HG03469 (cell line): ENCODE measurements at regions not wholly inside any gene's neighbourhood (a gene's known extent, or its start where the extent isn't known, plus 50 kb on each side); places are given as distances from the start of the nearest gene placed in this dataset.
"Not testable (repeated sequence)": the region's sequence is repeated elsewhere in the genome, so short reads cannot be mapped to it uniquely, and the experiment has no call there.

Source experiments
- ATAC-seq: cut with Tn5 transposase; IDR thresholded peaks from one replicate; pipeline ENCODE4 v1.9.1; 2021; ENCODE audit warnings: mild to moderate bottlenecking, moderate library complexity, moderate number of reproducible peaks; ENCODE audit not compliant: unreplicated experiment

DNA sequence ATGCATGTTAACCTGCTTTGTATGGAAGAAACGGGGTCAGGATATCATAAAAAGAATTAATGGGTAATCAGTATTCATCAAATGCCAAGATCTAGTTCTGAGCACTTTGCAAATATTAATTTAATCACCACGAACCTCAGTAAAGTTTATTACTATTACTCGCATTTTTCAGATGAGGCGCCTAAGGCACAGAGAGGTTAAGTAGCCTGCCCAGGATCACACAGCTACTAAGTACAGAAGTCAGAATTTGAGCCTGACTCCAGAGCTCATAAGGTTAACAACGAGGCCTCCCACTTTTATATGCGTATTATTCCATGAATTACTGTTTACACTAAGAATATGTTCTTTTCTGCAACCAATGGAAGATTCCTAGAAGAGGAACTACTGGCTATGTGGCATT, 109.6 kb upstream of the KLF13 start:
- no peak for ATAC-seq

DNA sequence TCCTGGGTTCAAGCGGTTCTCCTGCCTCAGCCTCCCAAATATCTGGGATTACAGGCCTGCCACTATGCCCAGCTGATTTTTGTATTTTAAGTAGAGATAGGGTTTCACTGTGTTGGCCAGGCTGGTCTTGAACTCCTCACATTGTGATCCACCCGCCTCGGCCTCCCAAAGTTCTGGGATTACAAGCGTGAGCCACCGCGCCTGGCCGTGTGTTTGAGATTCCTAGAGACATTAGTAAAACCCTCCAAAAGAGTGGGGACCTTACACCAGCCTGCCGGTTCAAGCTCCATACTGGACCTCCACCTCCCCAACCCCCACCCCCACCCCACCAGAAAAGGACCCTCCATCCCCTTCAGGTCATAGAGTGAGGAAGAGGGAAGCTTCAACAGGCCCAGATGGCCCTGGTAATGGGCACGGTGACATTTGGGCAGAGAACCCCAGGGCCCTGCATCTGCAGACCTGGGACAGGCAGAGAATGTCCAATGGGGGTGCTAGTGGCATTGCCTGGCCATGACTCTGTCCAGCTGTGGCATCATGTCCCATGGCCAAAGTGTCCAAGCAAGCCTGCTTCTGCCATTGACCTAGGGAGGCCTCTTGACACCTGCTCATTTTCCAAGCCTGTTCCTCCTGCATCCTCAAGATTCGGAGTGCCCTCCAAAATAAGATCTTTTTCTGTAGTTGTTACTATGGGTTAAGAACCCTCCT, 108.9 kb upstream of the KLF13 start:
- ATAC-seq: no peak

DNA sequence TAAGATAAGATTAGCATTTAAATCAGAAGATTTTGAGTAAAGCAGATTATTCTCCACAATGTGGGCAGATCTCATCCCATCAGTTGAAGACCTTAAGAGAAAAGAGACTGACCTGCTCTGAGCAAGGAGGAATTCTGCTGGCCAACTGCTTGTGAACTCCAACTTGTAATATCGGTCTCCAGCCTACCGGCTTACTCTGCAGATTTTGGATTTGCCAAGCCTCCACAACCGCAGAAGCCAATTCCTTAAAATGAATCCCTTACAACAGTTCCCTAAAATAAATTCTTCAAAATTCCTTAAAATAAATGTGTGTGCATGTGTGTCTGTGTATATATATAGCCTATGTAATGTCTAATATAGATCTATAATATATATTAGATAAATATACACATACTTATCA, 107.4 kb upstream of the KLF13 start:
- no peak for ATAC-seq

DNA sequence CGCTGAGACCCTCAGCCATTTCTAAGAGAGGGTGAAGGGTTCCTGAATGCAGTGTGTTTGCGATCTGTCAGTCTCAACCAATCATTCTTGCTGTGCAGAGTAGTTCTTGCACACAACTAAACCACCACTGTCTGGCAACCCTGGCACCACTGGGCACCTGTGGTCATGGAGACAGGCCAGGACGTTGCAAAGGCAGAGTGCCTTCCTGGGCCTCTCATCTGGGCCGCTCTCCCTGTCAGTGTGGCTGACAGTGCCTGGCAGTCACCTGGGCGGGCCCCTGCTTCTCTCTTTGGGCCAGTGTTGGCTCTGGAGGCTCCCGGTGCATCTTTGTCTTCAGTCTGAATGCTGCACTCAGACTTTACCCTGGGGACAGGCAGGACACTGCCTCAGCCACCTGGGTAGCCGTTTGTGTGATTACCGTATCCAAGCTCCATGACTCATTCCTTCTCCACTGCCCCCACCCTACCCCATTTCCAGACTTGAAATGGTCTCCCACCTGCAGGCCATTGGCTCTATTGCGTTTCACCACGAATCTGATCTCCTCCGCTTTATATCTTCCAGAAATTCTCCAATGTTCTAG, 104.6 kb upstream of the KLF13 start:
- no peak for ATAC-seq

DNA sequence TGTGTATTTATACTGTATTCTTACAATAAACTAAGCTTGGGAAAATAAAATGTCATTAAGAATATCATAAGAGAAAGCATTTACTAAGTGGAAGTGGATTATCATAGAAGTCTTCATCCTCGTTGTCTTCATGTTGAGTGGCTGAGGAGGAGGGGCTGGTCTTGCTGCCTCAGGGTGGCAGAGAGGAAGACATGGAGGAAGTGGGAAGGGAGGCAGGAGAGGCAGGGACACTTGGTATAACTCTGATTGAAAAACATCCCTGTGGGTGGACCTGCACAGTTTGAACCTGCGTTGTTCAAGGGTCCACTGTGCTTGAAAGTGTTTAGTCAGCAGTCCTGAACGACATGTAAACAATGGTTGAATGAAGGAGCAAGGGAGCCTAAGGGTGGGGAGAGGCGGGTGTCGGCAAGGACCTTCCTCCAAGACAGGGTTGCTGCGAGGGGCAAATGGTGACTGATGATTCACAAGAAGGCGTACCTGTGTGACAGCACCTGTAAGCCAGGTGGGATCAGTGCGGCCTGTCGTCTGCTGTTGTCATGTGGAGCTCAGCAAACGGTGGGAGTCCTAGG, 103.8 kb upstream of the KLF13 start:
- ATAC-seq: no peak

DNA sequence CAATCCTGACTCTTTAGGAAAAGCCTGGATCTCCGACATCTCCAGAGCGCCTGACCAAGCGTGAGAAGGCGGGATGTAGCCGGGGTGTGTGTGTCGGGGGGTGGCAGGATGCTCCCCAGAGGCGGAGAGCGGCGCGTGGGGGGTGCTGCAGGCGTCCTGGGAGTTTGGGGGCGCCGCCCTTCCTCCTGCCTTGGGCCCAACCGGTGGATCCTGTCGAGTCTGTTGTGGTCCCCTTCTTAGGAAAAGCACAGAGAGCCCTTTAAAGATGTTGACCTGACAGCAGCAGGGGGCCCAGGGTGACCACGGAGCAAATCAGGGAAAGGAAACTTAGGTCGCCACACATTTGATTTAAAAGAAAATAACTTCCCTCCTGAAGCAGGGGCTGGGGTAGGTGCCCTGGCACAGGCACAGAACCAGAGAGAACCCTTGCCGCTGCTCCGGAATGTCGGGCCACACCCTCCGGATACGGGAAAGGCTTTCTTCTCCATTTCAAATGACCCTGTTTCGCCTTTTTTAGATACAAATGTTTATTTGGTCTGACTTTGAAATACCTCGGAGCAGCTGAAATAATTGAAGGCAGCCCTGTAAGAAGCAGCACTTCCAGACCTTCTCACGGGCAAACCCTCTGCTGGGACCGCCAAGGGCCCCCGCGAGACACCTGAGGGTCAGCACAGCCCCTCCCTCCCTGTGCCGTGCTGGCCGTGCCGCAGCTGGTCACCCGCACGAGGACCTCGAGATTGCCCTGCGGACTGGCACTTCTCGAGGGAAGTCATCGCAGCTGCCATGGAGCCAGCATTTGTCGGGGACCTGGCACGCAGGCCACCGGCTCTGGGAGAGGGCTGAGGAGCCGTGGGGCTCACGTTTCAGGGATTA, 102.9 kb upstream of the KLF13 start:
- no peak for ATAC-seq

DNA sequence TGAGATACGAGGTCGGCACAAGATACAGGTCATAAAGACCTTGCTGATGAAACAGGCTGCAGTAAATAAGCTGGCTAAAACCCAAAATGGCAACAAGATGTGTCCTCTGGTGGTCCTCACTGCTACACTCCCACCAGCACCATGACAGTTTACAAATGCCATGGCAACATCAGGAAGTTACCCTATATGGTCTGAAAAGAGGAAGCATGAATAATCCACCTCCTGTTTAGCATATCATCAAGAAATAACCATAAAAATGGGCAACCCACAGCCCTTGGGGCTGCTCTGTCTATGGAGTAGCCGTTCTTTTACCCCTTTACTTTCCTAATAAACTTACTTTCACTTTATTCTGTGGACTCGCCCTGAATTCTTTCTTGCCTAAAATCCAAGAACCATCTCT, 102.0 kb upstream of the KLF13 start:
- ATAC-seq: not testable (repeated sequence)

DNA sequence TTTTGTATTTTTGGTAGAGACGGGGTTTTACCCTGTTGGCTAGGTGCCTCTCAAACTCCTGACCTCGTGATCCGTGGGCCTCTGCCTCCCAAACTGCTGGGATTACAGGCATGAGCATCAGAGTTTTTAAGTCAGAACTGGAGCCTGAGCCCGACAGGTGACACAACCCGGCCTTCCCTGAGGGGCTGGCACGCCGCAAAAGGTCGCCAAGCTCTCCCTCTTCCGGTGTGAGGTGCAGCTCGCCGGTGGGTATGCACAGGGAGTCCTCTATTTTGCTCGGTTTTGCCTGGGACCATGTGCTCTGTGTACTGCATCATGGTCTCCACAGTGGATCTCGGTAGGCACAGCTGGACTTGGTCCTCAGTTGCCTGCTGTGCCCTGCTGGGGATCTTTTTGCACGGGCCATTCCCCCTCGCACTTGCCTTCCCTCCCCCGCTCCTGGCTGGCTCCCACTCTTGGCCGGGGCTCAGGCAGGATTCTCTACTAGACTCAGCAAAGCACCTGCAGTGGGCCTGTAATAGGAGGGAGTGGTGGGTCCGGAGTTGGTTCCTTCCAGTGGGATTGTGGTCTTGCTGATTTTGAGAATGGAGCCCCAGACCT, 101.2 kb upstream of the KLF13 start:
- ATAC-seq: no peak

DNA sequence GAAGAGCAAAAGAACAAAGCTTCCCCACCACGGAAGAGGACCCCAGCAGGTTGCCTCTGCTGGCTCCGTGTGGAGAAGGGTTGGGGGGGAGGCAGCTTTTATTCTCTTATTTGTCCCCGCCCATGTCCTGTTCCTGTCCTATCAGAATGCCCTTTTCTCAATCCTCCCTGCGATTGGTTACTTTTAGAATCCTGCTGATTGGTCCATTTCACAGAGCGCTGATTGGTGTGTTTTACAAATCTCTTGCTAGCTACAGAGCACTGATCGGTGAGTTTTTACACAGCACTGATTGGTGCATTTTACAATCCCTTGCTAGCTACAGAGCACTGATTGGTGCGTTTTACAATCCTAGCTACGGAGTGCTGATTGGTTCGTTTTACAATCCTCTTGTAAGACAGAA, 100.6 kb upstream of the KLF13 start:
- no peak for ATAC-seq

DNA sequence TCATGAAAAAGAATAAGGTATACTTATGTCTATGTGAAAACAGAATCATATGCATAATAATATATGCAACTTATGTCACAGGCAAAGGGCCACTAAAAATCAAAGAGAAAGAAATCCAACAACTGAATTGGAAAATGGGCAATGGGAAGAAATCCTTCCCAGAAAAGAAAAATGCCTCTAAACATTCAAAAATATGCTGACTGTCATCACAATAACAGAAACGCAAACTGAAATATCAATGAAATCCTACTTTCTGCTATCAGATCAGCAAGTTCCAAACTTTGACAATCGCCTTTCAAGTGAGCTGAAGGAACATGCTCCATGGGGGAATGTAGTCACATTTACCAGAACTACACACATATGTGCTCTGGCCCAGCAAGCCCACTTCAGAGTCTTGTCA, 99.4 kb upstream of the KLF13 start:
- no peak for ATAC-seq

DNA sequence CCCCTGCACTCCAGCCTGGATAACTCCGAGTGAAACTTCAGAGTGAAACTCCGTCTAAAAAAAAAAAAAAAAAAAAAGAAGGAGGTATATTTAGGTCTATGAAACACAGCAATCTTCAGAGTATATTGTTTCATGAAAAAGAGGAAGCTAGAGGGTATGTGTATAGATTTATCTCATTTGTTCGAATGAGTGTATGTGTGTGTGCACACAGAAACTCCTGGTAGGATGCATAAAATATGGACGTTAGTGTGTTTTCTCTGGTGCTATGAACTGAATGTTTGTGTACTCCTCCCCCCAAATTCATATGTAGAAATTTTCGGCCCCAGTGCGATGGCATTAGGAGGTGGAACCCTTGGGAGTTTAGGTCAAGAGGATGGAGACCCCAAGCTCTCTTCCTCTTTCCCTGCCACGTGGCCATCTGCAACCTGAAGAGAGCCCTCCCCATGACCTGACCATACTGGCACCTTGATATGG, 98.6 kb upstream of the KLF13 start:
- ATAC-seq: no peak

DNA sequence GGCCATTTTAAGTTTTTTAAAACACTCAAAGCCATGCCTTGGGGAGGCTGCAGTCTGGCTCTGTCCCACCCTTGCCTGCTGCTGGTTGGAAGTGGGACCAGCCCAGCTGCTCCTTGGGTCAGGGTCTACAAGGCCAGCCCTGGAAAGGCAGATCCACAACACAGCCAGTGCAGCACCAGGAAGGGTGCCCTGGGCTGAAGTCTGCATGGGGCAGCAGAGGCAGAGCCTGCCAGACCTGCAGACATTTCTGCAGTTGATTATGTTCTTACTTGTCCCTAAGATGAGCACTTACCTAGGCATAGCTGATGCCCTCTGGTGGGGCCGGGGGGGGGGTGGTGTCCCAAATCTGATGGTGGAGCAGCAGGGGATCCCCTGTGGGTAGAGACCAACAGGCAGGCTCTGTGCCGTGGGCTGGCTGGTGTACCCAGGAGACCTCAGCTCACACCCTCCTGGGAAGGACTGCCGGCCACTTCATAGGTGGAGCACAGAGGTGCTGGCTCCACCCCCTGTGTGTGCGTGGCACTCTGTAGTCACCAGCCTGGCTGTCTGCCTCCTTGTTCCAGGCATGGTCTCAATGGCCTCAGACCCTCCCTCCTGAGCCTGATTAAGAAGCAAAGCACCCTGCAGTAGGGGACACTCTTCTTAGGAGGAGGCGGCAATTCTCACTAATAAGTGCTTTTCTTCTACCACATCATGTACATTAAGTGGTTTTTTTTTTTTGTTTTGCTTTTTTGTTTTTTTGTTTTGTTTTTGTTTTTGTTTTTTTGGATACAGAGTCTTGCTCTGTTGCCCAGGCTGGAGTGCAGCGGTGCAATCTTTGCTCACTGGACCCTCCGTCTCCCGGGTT, 97.4 kb upstream of the KLF13 start:
- ATAC-seq: peak; percentile 41

DNA sequence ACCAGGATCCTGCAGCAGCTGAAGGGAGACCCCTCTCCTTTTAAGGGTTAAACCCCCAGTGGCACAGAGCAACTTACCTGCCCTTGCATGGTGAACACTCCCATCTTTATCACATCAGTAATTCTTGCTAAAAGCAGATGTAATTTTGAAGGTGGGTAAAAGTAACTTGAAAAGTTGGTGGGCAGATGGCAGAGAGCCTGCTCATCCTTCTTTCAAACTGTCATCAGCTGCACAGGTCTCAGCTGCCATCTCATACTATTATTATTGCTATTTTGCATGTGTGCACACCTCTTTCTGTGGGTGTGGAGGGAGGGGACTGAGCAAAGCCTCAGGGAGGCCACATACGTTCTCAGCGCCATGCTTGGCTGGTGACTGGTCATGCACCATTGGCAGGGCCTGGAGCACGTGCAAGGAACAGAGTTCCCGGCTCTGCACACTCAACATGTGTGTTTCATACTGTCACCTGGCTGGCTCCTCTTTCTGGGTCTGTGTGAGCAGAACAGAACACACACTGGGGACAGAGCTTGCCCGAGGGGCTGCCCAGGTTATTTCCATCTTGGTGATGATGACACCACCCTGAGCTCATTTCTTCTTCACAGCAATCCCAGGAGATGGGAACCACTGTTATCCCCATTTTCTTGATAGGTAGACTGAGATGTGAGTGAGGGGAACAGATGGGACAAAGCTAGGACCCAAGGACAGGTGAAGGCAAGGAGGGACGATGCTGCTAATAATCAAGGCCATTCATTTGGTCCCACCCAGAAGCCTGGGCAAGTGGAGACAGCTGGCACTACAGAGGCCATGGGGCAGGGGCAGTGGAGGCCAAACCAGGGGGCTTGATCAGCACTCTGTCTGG, 95.8 kb upstream of the KLF13 start:
- peak; percentile 76 for ATAC-seq

DNA sequence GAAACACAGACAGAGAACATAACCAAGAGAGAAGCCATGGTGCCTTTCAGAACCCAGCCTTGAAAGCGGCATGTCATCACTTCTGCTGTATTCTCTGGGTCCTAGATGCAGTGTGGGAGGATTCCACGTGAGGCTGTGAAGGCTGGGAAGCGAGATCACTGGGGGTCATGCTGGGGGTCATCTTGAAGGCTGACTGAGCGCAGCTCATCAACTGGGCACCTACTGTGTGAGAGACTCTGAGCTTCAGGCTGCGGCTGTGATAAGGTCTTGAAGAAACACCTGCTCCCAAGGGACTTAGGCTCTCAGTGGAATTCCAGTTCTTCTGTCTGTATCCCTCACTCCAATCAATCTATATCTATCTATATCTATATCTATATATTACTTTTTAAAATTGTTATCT, 91.8 kb upstream of the KLF13 start:
- no peak for ATAC-seq

DNA sequence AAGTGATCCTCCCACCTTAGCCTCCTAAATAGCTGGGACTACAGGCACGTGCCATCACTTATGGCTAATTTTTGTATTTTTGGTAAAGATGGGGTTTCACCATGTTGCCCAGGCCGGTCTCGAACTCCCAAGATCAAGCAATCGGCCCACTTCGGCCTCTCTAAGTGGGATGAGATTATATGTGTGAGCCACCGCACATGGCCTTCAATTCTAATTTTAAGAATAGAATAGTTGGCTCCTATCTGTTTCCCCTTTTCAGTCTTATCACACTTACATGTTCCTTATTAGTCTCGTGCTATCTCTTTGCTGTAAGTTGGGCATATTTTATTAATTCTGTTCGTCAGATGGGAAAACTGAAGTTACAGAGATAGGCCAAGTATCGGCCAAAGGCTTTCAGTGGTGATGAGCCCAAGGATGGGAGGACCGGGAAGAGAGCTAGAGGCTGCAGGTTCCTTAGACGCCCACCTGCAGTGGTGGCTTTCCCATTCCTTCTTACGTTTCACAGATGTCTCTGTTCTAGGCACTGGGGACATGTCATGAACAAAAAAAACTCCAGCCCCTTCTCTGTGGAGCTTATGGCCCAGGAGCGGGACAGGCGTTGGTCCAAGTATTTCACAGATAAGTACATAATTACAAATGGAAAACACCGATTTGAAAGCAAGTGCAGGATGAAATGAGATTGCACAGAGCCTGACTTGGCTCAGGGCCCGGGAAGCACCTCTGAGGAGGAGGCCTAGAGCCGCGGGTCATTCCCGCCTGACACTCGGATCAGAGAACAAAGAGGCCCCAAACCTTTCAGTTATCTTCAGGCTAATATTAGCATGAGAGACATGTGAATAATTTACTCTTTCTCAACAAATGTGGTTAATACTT, 91.1 kb upstream of the KLF13 start:
- ATAC-seq: peak; percentile 29

DNA sequence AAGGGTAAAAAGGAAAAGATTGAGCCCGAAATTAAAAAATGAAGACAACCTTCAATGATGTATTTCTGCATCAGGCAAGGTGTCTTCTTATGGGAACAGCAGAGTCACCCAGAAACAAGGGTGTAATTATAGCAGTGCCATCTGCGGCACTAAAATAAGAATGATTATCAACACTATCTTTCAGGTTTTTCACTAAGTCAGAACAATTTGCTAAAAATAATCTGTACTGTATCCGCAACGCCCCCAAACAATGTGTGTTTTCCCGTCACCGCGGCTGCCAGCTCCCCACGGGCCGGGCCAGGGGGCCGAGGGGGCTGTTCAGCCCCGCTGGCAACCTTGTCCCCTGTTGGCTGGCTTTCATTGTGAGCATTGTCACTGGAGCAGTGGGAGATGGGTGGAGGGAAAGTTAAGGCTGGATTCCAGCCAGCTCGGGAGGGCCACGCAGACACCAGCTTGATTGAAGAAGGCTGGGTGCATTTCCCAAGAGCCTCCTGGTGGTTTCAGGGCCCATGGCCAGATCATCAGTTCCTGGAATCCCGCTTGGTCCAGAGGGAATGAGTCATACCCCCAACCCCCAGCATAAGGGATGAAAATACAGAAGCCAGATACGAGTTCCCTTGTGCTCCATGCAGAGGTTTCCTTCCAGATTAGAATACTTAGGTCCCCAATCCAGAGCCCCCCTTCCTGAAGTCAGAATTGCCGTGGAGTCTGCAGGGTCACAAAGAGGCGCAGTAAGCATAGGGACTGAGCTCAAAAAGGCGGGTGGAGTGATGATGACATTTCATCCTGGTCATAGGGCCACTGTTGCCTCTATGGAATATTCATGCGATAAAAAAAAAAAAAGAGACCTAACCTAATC, 90.2 kb upstream of the KLF13 start:
- ATAC-seq: peak; percentile 37

DNA sequence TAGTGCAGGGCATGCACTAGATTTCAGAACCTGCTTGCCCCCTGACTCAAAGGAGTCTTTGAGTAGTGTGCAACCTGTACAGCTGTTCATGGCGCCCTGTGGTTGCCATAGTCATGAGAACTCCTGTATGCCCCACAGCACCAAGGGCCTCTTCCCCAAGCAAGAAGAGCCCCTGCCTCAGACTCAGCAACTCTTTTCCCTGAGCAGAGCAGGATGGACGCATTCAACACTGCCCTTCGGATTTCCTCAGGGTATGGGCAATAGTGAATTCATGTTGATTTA, 89.7 kb upstream of the KLF13 start:
- no peak for ATAC-seq

DNA sequence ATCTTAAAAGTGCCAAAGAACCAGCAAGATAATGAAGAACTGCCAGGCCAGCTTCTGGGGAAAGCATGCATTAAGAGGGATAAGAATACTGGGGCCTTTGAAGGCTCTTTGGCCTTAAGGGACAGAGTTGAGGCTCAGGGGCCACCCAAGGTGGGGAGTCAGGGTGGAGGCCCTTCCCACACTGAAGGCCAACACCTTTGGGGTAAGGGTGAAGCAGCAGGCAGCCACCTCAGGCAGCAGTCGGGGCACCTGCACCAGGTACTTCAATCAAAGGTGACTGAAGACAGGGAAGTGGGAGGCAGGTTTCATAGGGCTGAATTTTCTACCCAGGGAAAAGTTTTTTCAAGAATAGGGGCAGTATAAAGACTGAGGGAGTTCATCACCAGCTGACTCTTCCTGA, 87.7 kb upstream of the KLF13 start:
- no peak for ATAC-seq
